Loucy (cell line): ENCODE measurements at regions not wholly inside any gene's neighbourhood (a gene's known extent, or its start where the extent isn't known, plus 50 kb on each side); places are given as distances from the start of the nearest gene placed in this dataset.

Experiments
- H2AFZ ChIP-seq: fragments of 200-600 bp; sonication (generic); 2 replicates; pipeline ENCODE4 v1.6.0; 2016; ENCODE audit warnings: antibody characterized with exemption, mild to moderate bottlenecking, low read length, moderate library complexity
- H3F3A ChIP-seq: fragments of 200-600 bp; 2 replicates; pipeline ENCODE4 v1.6.0; 2016; ENCODE audit warnings: antibody characterized with exemption, low read depth, mild to moderate bottlenecking
- H3K27me3 ChIP-seq: fragments of 200-600 bp; sonication (generic); 2 replicates; pipeline ENCODE4 v1.6.1; 2014; ENCODE audit warnings: low read length, mild to moderate bottlenecking; ENCODE audit not compliant: insufficient read depth, poor library complexity, severe bottlenecking
- H3K36me3 ChIP-seq: fragments of 200-600 bp; sonication (generic); 2 replicates; pipeline ENCODE4 v1.6.1; 2016; ENCODE audit warnings: low read length; ENCODE audit not compliant: insufficient read depth
- H3K4me1 ChIP-seq: fragments of 200-600 bp; sonication (generic); 2 replicates; pipeline ENCODE4 v1.5.1; 2014; ENCODE audit warnings: low read length, mild to moderate bottlenecking; ENCODE audit not compliant: insufficient read depth, poor library complexity, severe bottlenecking
- H3K4me2 ChIP-seq: fragments of 200-600 bp; sonication (generic); 2 replicates; pipeline ENCODE4 v1.6.0; 2014; ENCODE audit warnings: antibody characterized with exemption, low read length, low read depth, mild to moderate bottlenecking; ENCODE audit not compliant: poor library complexity, severe bottlenecking
- H3K4me3 ChIP-seq: fragments of 200-600 bp; sonication (generic); 2 replicates; pipeline ENCODE4 v1.5.1; 2014; ENCODE audit warnings: low read length, mild to moderate bottlenecking, mixed read lengths; ENCODE audit not compliant: poor library complexity, severe bottlenecking
- H3K79me2 ChIP-seq: fragments of 200-600 bp; sonication (generic); 2 replicates; pipeline ENCODE4 v1.6.1; 2014; ENCODE audit warnings: low read length; ENCODE audit not compliant: insufficient read depth
- H3K9ac ChIP-seq: fragments of 200-600 bp; sonication (generic); 2 replicates; pipeline ENCODE4 v1.6.0; 2014; ENCODE audit warnings: mild to moderate bottlenecking, low read depth, low read length, moderate library complexity; ENCODE audit not compliant: poor library complexity, severe bottlenecking
- H3K9me2 ChIP-seq: fragments of 200-600 bp; sonication (generic); replicated peaks from 2 replicates; pipeline ENCODE4 v1.6.1; 2016; ENCODE audit warnings: low read depth, low read length, mixed read lengths
- H3K9me3 ChIP-seq: fragments of 200-600 bp; sonication (generic); 2 replicates; pipeline ENCODE4 v1.6.1; 2014; ENCODE audit warnings: mild to moderate bottlenecking, antibody characterized with exemption, low read length, low read depth; ENCODE audit not compliant: insufficient read depth
- H4K20me1 ChIP-seq: fragments of 200-600 bp; sonication (generic); 2 replicates; pipeline ENCODE4 v1.6.0; 2014; ENCODE audit warnings: antibody characterized with exemption, low read length, mild to moderate bottlenecking; ENCODE audit not compliant: insufficient read depth, poor library complexity, severe bottlenecking
- EZH2phosphoT487 ChIP-seq: fragments of 200-600 bp; IDR thresholded peaks from 2 replicates; pipeline ENCODE4 v1.6.1; 2018; ENCODE audit warnings: antibody characterized with exemption, mild to moderate bottlenecking, moderate library complexity, borderline replicate concordance
- TF ChIP-seq, protein P1 (sequence below): fragments of 200-600 bp; sonication (generic); conservative IDR thresholded peaks from 2 replicates; pipeline ENCODE4 v1.5.1; 2014; ENCODE audit warnings: mild to moderate bottlenecking, antibody characterized with exemption, low read length

DNA sequence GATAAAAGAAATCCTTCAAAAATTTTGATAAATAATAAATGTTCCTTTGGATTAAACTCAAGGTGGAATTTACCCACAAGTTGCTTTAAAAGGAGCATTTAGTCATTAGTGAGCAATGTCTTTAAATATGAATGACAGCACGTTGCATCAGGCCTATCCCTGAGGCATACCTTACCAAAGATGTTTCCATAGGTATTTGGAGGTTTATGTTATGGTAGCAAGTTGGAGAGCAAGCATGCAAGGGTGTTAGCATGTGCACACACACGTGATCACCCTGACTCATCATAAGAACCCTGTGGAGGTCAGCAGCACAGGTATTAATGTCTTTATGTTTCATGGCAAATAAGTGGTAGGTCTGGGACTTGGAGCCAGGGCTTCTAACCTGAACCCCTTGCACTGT lies 159.9 kb downstream of the ACTR3 start:
- Histone ChIP-seq H3K27me3 (no peaks in the 10 kb centered on the region), H4K20me1 (no peaks in the 10 kb centered on the region), H3K9me3 (no peaks in the 10 kb centered on the region), H3K4me2 (no peak overlapping the region), H3K9me2 (no peaks in the 10 kb centered on the region), H3K4me3 (no peak overlapping the region), H3K36me3 (no peaks in the 10 kb centered on the region), H3K9ac (no peak overlapping the region), H3F3A (no peaks in the 10 kb centered on the region), H3K79me2 (no peaks in the 10 kb centered on the region), H2AFZ (no peak overlapping the region), H3K4me1 (no peaks in the 10 kb centered on the region)
- TF ChIP-seq, protein P1, sequence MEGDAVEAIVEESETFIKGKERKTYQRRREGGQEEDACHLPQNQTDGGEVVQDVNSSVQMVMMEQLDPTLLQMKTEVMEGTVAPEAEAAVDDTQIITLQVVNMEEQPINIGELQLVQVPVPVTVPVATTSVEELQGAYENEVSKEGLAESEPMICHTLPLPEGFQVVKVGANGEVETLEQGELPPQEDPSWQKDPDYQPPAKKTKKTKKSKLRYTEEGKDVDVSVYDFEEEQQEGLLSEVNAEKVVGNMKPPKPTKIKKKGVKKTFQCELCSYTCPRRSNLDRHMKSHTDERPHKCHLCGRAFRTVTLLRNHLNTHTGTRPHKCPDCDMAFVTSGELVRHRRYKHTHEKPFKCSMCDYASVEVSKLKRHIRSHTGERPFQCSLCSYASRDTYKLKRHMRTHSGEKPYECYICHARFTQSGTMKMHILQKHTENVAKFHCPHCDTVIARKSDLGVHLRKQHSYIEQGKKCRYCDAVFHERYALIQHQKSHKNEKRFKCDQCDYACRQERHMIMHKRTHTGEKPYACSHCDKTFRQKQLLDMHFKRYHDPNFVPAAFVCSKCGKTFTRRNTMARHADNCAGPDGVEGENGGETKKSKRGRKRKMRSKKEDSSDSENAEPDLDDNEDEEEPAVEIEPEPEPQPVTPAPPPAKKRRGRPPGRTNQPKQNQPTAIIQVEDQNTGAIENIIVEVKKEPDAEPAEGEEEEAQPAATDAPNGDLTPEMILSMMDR = no peak
- no peak for TF ChIP-seq EZH2phosphoT487

DNA sequence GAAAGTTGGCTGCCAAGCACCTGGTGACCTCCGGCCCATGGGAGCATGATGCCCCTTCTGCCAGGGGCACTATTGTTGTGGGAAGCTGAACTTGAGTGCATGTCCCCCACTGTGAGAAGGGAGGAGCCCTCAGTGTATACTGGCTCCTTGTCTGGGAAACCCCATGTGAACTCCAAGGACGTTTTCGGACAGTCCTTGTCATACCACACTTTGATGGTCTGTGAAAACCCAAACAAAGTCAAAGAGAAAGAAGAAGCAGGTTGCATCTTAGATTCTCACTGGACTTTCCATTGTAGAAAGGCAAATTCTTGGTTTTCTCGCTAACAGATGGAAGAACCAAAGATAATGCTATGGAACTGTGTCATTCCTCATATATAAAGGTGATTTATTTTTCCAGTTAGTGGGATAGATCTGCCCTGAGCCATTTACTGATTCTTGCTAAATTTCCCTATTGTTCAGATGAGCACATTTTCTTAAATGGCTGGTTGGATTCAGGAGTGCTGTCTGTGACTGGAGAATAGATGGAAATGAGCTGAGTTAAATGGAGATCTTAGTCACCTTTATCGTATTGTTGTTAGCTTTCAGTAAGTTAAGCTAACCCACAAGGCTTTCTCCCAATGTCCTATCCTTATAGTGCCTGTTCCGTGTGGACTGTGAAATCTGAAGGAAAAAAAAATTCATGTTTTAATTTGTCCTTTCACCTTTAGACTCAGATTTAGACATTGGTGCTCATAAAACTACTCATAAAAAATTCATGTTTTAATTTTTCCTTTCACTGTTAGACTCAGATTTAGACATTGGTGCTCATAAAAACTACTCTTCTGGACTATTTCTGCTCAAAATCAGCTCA lies 166.6 kb downstream of the ACTR3 start:
- no peaks in the 10 kb centered on the region for H3K9me3 ChIP-seq

DNA sequence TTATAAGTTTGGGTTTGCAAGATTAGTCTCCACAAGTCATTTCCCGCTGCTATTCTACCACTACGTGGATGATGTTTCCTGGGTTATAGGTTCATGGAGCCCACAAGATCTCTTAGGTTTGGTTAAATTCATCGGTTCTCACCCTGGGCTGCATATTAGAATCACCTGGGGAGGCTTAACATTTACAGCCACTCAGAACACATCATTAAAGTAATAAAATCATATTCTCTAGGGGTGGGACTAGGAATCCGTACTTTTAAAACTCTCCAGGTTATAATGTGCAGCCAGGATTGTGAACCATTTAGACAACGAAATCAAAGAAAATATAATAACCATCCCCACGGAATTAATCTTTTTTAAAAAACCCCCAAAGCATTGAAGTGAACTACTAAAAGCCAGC lies 167.7 kb downstream of the ACTR3 start:
- Histone ChIP-seq H3K4me1 (no peaks in the 10 kb centered on the region), H3K9me3 (no peaks in the 10 kb centered on the region), H2AFZ (no peak overlapping the region), H3K27me3 (no peaks in the 10 kb centered on the region), H3K9me2 (no peaks in the 10 kb centered on the region), H3K79me2 (no peaks in the 10 kb centered on the region), H3K4me3 (no peak overlapping the region), H4K20me1 (no peaks in the 10 kb centered on the region), H3F3A (no peaks in the 10 kb centered on the region), H3K36me3 (no peaks in the 10 kb centered on the region), H3K9ac (no peak overlapping the region), H3K4me2 (no peak overlapping the region)
- TF ChIP-seq, protein P1 = no peak
- no peak for TF ChIP-seq EZH2phosphoT487

More for the DNA sequence above, 166.6 kb downstream of the ACTR3 start:
- Histone ChIP-seq H3K4me3 (no peak overlapping the region), H2AFZ (no peak overlapping the region), H3K4me2 (no peak overlapping the region), H3F3A (no peaks in the 10 kb centered on the region), H4K20me1 (no peaks in the 10 kb centered on the region), H3K79me2 (no peaks in the 10 kb centered on the region), H3K4me1 (no peaks in the 10 kb centered on the region), H3K27me3 (no peaks in the 10 kb centered on the region), H3K9ac (no peak overlapping the region), H3K9me2 (no peaks in the 10 kb centered on the region), H3K36me3 (no peaks in the 10 kb centered on the region)
- TF ChIP-seq EZH2phosphoT487 = no peak
- TF ChIP-seq, protein P1 = no peak
